Panc1 (cell line): ENCODE measurements at regions not wholly inside any gene's neighbourhood (a gene's known extent, or its start where the extent isn't known, plus 50 kb on each side); places are given as distances from the start of the nearest gene placed in this dataset.

Experiments used
- ATAC-seq: fragments of 200-7000 bp; cut with Tn5 transposase; 2 replicates; pipeline ENCODE4 v1.9.1; 2020; ENCODE audit warnings: mild to moderate bottlenecking, moderate library complexity
- BruUV-seq: library from RNA; stranded (reverse); fragments of 400-500 nt; replicated peaks from 2 replicates; lab custom pipeline; 2021; lab: Mats Ljungman, UMichigan
- CTCF ChIA-PET: fragments of 300-600 bp; sonication (Branson Sonifier 250); formaldehyde crosslinking; loops from one replicate; lab custom pipeline; 2022; ENCODE audit warnings: antibody characterized with exemption; lab: Charles Lee
- POLR2A ChIA-PET: fragments of 300-600 bp; sonication (Branson Sonifier 250); formaldehyde crosslinking; loops from one replicate; lab custom pipeline; 2022; ENCODE audit warnings: antibody characterized with exemption; lab: Charles Lee
- DNase-seq: peaks from one replicate; pipeline ENCODE4 v3.0.0-alpha.2; 2010; ENCODE audit warnings: low read depth, low spot score
- H3K27ac ChIP-seq: 2 replicates; pipeline ENCODE4 v1.5.1; 2011; ENCODE audit warnings: mild to moderate bottlenecking, low read length, inconsistent platforms
- H3K27me3 ChIP-seq: fragments of 200-500 bp; sonication (Bioruptor generic); 2 replicates; pipeline ENCODE4 v1.6.0; 2014; ENCODE audit warnings: low read length, inconsistent platforms; ENCODE audit not compliant: control insufficient read depth, insufficient read depth
- H3K36me3 ChIP-seq: fragments of 200-500 bp; sonication (Bioruptor generic); 2 replicates; pipeline ENCODE4 v1.5.1; 2014; ENCODE audit warnings: inconsistent platforms, mild to moderate bottlenecking, low read length, moderate library complexity; ENCODE audit not compliant: control insufficient read depth, insufficient read depth
- H3K4me1 ChIP-seq: 2 replicates; pipeline ENCODE4 v1.5.1; 2011; ENCODE audit warnings: inconsistent platforms, mild to moderate bottlenecking, low read length, moderate library complexity; ENCODE audit not compliant: control insufficient read depth, insufficient read depth
- H3K4me3 ChIP-seq, 2 experiments: 2 replicates each; pipeline ENCODE4 v1.5.1; 2011 to 2012; ENCODE audit warnings: low read depth in 2 of 2, low read length in 2 of 2, mild to moderate bottlenecking in 2 of 2, inconsistent platforms in 1 of 2, moderate library complexity in 1 of 2
- H3K9me3 ChIP-seq: fragments of 200-500 bp; sonication (Bioruptor generic); 2 replicates; pipeline ENCODE4 v1.5.1; 2014; ENCODE audit warnings: low read depth, mild to moderate bottlenecking, inconsistent platforms, low read length, moderate library complexity; ENCODE audit not compliant: control insufficient read depth, insufficient read depth
- CTCF ChIP-seq: fragments of 450-650 bp; IDR thresholded peaks from 2 replicates; pipeline ENCODE4 v1.5.1; 2017; ENCODE audit warnings: mild to moderate bottlenecking
- POLR2AphosphoS5 ChIP-seq: IDR thresholded peaks from 2 replicates; pipeline ENCODE4 v1.6.1; 2012; ENCODE audit warnings: mild to moderate bottlenecking, low read depth, low read length, moderate library complexity
- REST ChIP-seq, 2 experiments: IDR thresholded peaks; 2 replicates each; pipeline ENCODE4 v1.6.1; 2011 to 2012; ENCODE audit warnings: low read depth in 2 of 2, control low read depth in 1 of 2, low read length in 1 of 2, mild to moderate bottlenecking in 1 of 2, moderate library complexity in 1 of 2; ENCODE audit not compliant: insufficient read depth in 1 of 2
- SIN3A ChIP-seq: IDR thresholded peaks from 2 replicates; pipeline ENCODE4 v1.6.1; 2012; ENCODE audit warnings: low read depth, mild to moderate bottlenecking, low read length, moderate library complexity, borderline replicate concordance; ENCODE audit not compliant: insufficient read depth
- TCF7L2 ChIP-seq: IDR thresholded peaks from 2 replicates; pipeline ENCODE4 v1.6.1; 2011; ENCODE audit warnings: mild to moderate bottlenecking, low read depth, low read length, inconsistent platforms
- in situ Hi-C: cut with HindIII; loops from 2 replicates; pipeline ENCODE4 v1.10.0; 2016; ENCODE audit warnings: low sequenced_read_pairs, low pct_unique_long_range_greater_than_20kb
- intact Hi-C: fragments of 100-400 bp; cut with micrococcal nuclease; formaldehyde crosslinking; loops from one replicate; pipeline ENCODE4 v1.10.0; 2022; ENCODE audit not compliant: unreplicated experiment

- in situ Hi-C loops: no loop called here
- Histone ChIP-seq H3K27me3 (no peaks in the 10 kb centered on the region), H3K4me3 (no peak overlapping the region), H3K9me3 (no peaks in the 10 kb centered on the region), H3K36me3 (no peaks in the 10 kb centered on the region), H3K4me1 (no peaks in the 10 kb centered on the region), H3K27ac (no peak overlapping the region)
- ATAC-seq (no peak), DNase-seq (no peak)
- no TSS peak for BruUV-seq
- ChIA-PET CTCF (no interaction called here), POLR2A (interaction anchor here (0.6 kb wide), 1 partner anchor 12 kb away, joined by 3 read pairs; no protein-coding TSS in a partner anchor)
- intact Hi-C loops: no loop called here
- TF ChIP-seq POLR2AphosphoS5: no peak
- TF ChIP-seq REST (IDR thresholded peaks at IDR 0.05; ENCODE audit: insufficient read depth in 1 of 2, low read depth in 2 of 2, low read length in 1 of 2): no peak
- TF ChIP-seq TCF7L2: no peak
- TF ChIP-seq CTCF: no peak
- TF ChIP-seq SIN3A: no peak
Measured at GRCh38 chr20:12894089-12894488, 114.7 kb upstream of the SPTLC3 start.

GRCh38 chr20:12896180-12896579 is 112.6 kb upstream of the SPTLC3 start:
- CTCF ChIA-PET: no interaction called here
- no peaks in the 10 kb centered on the region for H3K4me1 ChIP-seq
- intact Hi-C loops (no loop called here), in situ Hi-C loops (no loop called here)
- no peak overlapping the region for H3K4me3 ChIP-seq
- H3K27me3 ChIP-seq: no peaks in the 10 kb centered on the region
- no peak overlapping the region for H3K27ac ChIP-seq
- DNase-seq (no peak), ATAC-seq (no peak)
- no peaks in the 10 kb centered on the region for H3K36me3 ChIP-seq
- no peak for TF ChIP-seq SIN3A
- no peak for TF ChIP-seq POLR2AphosphoS5
- no peak for TF ChIP-seq REST (IDR thresholded peaks at IDR 0.05; ENCODE audit: insufficient read depth in 1 of 2, low read depth in 2 of 2, low read length in 1 of 2)
- TF ChIP-seq CTCF: no peak
- no peak for TF ChIP-seq TCF7L2
- POLR2A ChIA-PET: no interaction called here
- H3K9me3 ChIP-seq: no peaks in the 10 kb centered on the region
- no TSS peak for BruUV-seq
